ENCODE measurements at regions not wholly inside any gene's neighbourhood (a gene's known extent, or its start where the extent isn't known, plus 50 kb on each side); places are given as distances from the start of the nearest gene placed in this dataset.
"Not testable (repeated sequence)": the region's sequence is repeated elsewhere in the genome, so short reads cannot be mapped to it uniquely, and the experiment has no call there.

GRCh38 chr16:5326395-5326794 lies 228.8 kb upstream of the EEF2KMT start:
- DNase-seq (ENCODE audit: low read depth, low spot score), result no peak
- H3K4me3 ChIP-seq (ENCODE audit: low read length), result no peak overlapping the region

GRCh38 chr16:5325932-5326331 lies 228.3 kb upstream of the EEF2KMT start:
- no peak for DNase-seq (ENCODE audit: low read depth, low spot score)
- H3K4me3 ChIP-seq (ENCODE audit: low read length), result no peak overlapping the region

GRCh38 chr16:5323284-5324141 lies 225.9 kb upstream of the EEF2KMT start:
- no peak overlapping the region for H3K4me3 ChIP-seq (ENCODE audit: low read length)
- DNase-seq (ENCODE audit: low read depth, low spot score), result no peak

- DNase-seq (ENCODE audit: low read depth, low spot score), result no peak
- no peak overlapping the region for H3K4me3 ChIP-seq (ENCODE audit: low read length)
These were observed 224.3 kb upstream of the EEF2KMT start for GRCh38 chr16:5321930-5322329.

- no peak for DNase-seq (ENCODE audit: low read depth, low spot score)
- H3K4me3 ChIP-seq (ENCODE audit: low read length), result no peak overlapping the region
These were observed 222.2 kb upstream of the EEF2KMT start for GRCh38 chr16:5319799-5320198.

- H3K4me3 ChIP-seq (ENCODE audit: low read length), result no peak overlapping the region
- no peak for DNase-seq (ENCODE audit: low read depth, low spot score)
These were observed 218.3 kb upstream of the EEF2KMT start for GRCh38 chr16:5315914-5316313.

- DNase-seq (ENCODE audit: low read depth, low spot score), result no peak
- H3K4me3 ChIP-seq (ENCODE audit: low read length), result no peak overlapping the region
These were observed 216.8 kb upstream of the EEF2KMT start for GRCh38 chr16:5314377-5314776.

GRCh38 chr16:5309946-5310611 lies 212.5 kb upstream of the EEF2KMT start:
- H3K4me3 ChIP-seq (ENCODE audit: low read length), result no peak overlapping the region
- no peak for DNase-seq (ENCODE audit: low read depth, low spot score)

GRCh38 chr16:5305023-5305422 lies 207.4 kb upstream of the EEF2KMT start:
- H3K4me3 ChIP-seq (ENCODE audit: low read length), result no peak overlapping the region

GRCh38 chr16:5302372-5303114 lies 204.9 kb upstream of the EEF2KMT start:
- no peak for DNase-seq (ENCODE audit: low read depth, low spot score)
- H3K4me3 ChIP-seq (ENCODE audit: low read length), result no peak overlapping the region

More at GRCh38 chr16:5305023-5305422, 207.4 kb upstream of the EEF2KMT start:
- DNase-seq (ENCODE audit: low read depth, low spot score), result no peak

- H3K4me3 ChIP-seq (ENCODE audit: low read length), result no peak overlapping the region
These were observed 200.6 kb upstream of the EEF2KMT start for GRCh38 chr16:5298202-5298601.

GRCh38 chr16:5296176-5296575 lies 198.6 kb upstream of the EEF2KMT start:
- no peak for DNase-seq (ENCODE audit: low read depth, low spot score)

More at GRCh38 chr16:5298202-5298601, 200.6 kb upstream of the EEF2KMT start:
- no peak for DNase-seq (ENCODE audit: low read depth, low spot score)

GRCh38 chr16:5295304-5295703 lies 197.7 kb upstream of the EEF2KMT start:
- not testable (repeated sequence) for H3K4me3 ChIP-seq (ENCODE audit: low read length); DNase-seq (ENCODE audit: low read depth, low spot score)

More at GRCh38 chr16:5296176-5296575, 198.6 kb upstream of the EEF2KMT start:
- no peak overlapping the region for H3K4me3 ChIP-seq (ENCODE audit: low read length)

- not testable (repeated sequence) for DNase-seq (ENCODE audit: low read depth, low spot score); H3K4me3 ChIP-seq (ENCODE audit: low read length)
These were observed 184.6 kb upstream of the EEF2KMT start for GRCh38 chr16:5282152-5282551.

- no peak for DNase-seq (ENCODE audit: low read depth, low spot score)
- no peak overlapping the region for H3K4me3 ChIP-seq (ENCODE audit: low read length)
These were observed 159.9 kb upstream of the EEF2KMT start for GRCh38 chr16:5257462-5257861.

GRCh38 chr16:5252791-5253190 lies 155.2 kb upstream of the EEF2KMT start:
- H3K4me3 ChIP-seq (ENCODE audit: low read length), result no peak overlapping the region
- DNase-seq (ENCODE audit: low read depth, low spot score), result no peak

- DNase-seq (ENCODE audit: low read depth, low spot score), result not testable (repeated sequence)
These were observed 149.8 kb upstream of the EEF2KMT start for GRCh38 chr16:5247403-5247802.

GRCh38 chr16:5240278-5240626 lies 142.7 kb upstream of the EEF2KMT start:
- not testable (repeated sequence) for DNase-seq (ENCODE audit: low read depth, low spot score); H3K4me3 ChIP-seq (ENCODE audit: low read length)

More at GRCh38 chr16:5247403-5247802, 149.8 kb upstream of the EEF2KMT start:
- not testable (repeated sequence) for H3K4me3 ChIP-seq (ENCODE audit: low read length)

- not testable (repeated sequence) for DNase-seq (ENCODE audit: low read depth, low spot score); H3K4me3 ChIP-seq (ENCODE audit: low read length)
These were observed 142.1 kb upstream of the EEF2KMT start for GRCh38 chr16:5239472-5240277.

Data from Jurkat, Clone E6-1 (cell line).